Globus pallidus (tissue), 1 donor: ENCODE measurements at regions not wholly inside any gene's neighbourhood (a gene's known extent, or its start where the extent isn't known, plus 50 kb on each side); places are given as distances from the start of the nearest gene placed in this dataset.
A peak's percentile ranks its signal among the peaks of the same experiment; 100 is the strongest.
"Not testable (repeated sequence)": the region's sequence is repeated elsewhere in the genome, so short reads cannot be mapped to it uniquely, and the experiment has no call there.

Source experiments
- DNase-seq: peaks from one replicate; pipeline ENCODE4 v3.0.0-alpha.2; 2015; ENCODE audit warnings: low spot score

- DNase-seq: no peak
Observed at GRCh38 chr4:116016201-116016600, 902.8 kb upstream of the NDST4 start.

- DNase-seq: no peak
Observed at GRCh38 chr4:116015549-116015948, 902.1 kb upstream of the NDST4 start.

- DNase-seq: no peak
Observed at GRCh38 chr4:116015062-116015461, 901.6 kb upstream of the NDST4 start.

- DNase-seq: no peak
Observed at GRCh38 chr4:116010923-116011322, 897.5 kb upstream of the NDST4 start.

GRCh38 chr4:116005806-116006088, 892.3 kb upstream of the NDST4 start:
- DNase-seq: no peak

GRCh38 chr4:116005037-116005805, 891.8 kb upstream of the NDST4 start:
- DNase-seq: no peak

GRCh38 chr4:116001291-116001690, 887.9 kb upstream of the NDST4 start:
- DNase-seq: no peak

- no peak for DNase-seq
Observed at GRCh38 chr4:115986573-115986972, 873.2 kb upstream of the NDST4 start.

- not testable (repeated sequence) for DNase-seq
Observed at GRCh38 chr4:115975421-115976001, 862.1 kb upstream of the NDST4 start.

- no peak for DNase-seq
Observed at GRCh38 chr4:115973768-115974167, 860.3 kb upstream of the NDST4 start.

GRCh38 chr4:115972967-115973366, 859.5 kb upstream of the NDST4 start:
- DNase-seq: peak; percentile 16

GRCh38 chr4:115970859-115971258, 857.4 kb upstream of the NDST4 start:
- DNase-seq: no peak

GRCh38 chr4:115969756-115970155, 856.3 kb upstream of the NDST4 start:
- DNase-seq: no peak

GRCh38 chr4:115965588-115965987, 852.2 kb upstream of the NDST4 start:
- no peak for DNase-seq

GRCh38 chr4:115956054-115956796, 842.8 kb upstream of the NDST4 start:
- DNase-seq: not testable (repeated sequence)

- no peak for DNase-seq
Observed at GRCh38 chr4:115950806-115951205, 837.4 kb upstream of the NDST4 start.

GRCh38 chr4:115949974-115950743, 836.7 kb upstream of the NDST4 start:
- not testable (repeated sequence) for DNase-seq

GRCh38 chr4:115945026-115945425, 831.6 kb upstream of the NDST4 start:
- no peak for DNase-seq

GRCh38 chr4:115944146-115944905, 830.9 kb upstream of the NDST4 start:
- DNase-seq: no peak

- DNase-seq: no peak
Observed at GRCh38 chr4:115938764-115939443, 825.5 kb upstream of the NDST4 start.

GRCh38 chr4:115929373-115929772, 816.0 kb upstream of the NDST4 start:
- no peak for DNase-seq
